Panc1 (cell line): ENCODE measurements at regions not wholly inside any gene's neighbourhood (a gene's known extent, or its start where the extent isn't known, plus 50 kb on each side); places are given as distances from the start of the nearest gene placed in this dataset.
"Not testable (repeated sequence)": the region's sequence is repeated elsewhere in the genome, so short reads cannot be mapped to it uniquely, and the experiment has no call there.

Source experiments
- ATAC-seq: fragments of 200-7000 bp; cut with Tn5 transposase; 2 replicates; pipeline ENCODE4 v1.9.1; 2020; ENCODE audit warnings: mild to moderate bottlenecking, moderate library complexity
- BruUV-seq: library from RNA; stranded (reverse); fragments of 400-500 nt; replicated peaks from 2 replicates; lab custom pipeline; 2021; lab: Mats Ljungman, UMichigan
- CTCF ChIA-PET: fragments of 300-600 bp; sonication (Branson Sonifier 250); formaldehyde crosslinking; loops from one replicate; lab custom pipeline; 2022; ENCODE audit warnings: antibody characterized with exemption; lab: Charles Lee
- POLR2A ChIA-PET: fragments of 300-600 bp; sonication (Branson Sonifier 250); formaldehyde crosslinking; loops from one replicate; lab custom pipeline; 2022; ENCODE audit warnings: antibody characterized with exemption; lab: Charles Lee
- DNase-seq: peaks from one replicate; pipeline ENCODE4 v3.0.0-alpha.2; 2010; ENCODE audit warnings: low read depth, low spot score
- H3K27ac ChIP-seq: 2 replicates; pipeline ENCODE4 v1.5.1; 2011; ENCODE audit warnings: mild to moderate bottlenecking, low read length, inconsistent platforms
- H3K27me3 ChIP-seq: fragments of 200-500 bp; sonication (Bioruptor generic); 2 replicates; pipeline ENCODE4 v1.6.0; 2014; ENCODE audit warnings: low read length, inconsistent platforms; ENCODE audit not compliant: control insufficient read depth, insufficient read depth
- H3K36me3 ChIP-seq: fragments of 200-500 bp; sonication (Bioruptor generic); 2 replicates; pipeline ENCODE4 v1.5.1; 2014; ENCODE audit warnings: inconsistent platforms, mild to moderate bottlenecking, low read length, moderate library complexity; ENCODE audit not compliant: control insufficient read depth, insufficient read depth
- H3K4me1 ChIP-seq: 2 replicates; pipeline ENCODE4 v1.5.1; 2011; ENCODE audit warnings: inconsistent platforms, mild to moderate bottlenecking, low read length, moderate library complexity; ENCODE audit not compliant: control insufficient read depth, insufficient read depth
- H3K4me3 ChIP-seq, 2 experiments: 2 replicates each; pipeline ENCODE4 v1.5.1; 2011 to 2012; ENCODE audit warnings: low read depth in 2 of 2, low read length in 2 of 2, mild to moderate bottlenecking in 2 of 2, inconsistent platforms in 1 of 2, moderate library complexity in 1 of 2
- H3K9me3 ChIP-seq: fragments of 200-500 bp; sonication (Bioruptor generic); 2 replicates; pipeline ENCODE4 v1.5.1; 2014; ENCODE audit warnings: low read depth, mild to moderate bottlenecking, inconsistent platforms, low read length, moderate library complexity; ENCODE audit not compliant: control insufficient read depth, insufficient read depth
- POLR2AphosphoS5 ChIP-seq: IDR thresholded peaks from 2 replicates; pipeline ENCODE4 v1.6.1; 2012; ENCODE audit warnings: mild to moderate bottlenecking, low read depth, low read length, moderate library complexity
- SIN3A ChIP-seq: IDR thresholded peaks from 2 replicates; pipeline ENCODE4 v1.6.1; 2012; ENCODE audit warnings: low read depth, mild to moderate bottlenecking, low read length, moderate library complexity, borderline replicate concordance; ENCODE audit not compliant: insufficient read depth
- TCF7L2 ChIP-seq: IDR thresholded peaks from 2 replicates; pipeline ENCODE4 v1.6.1; 2011; ENCODE audit warnings: mild to moderate bottlenecking, low read depth, low read length, inconsistent platforms
- in situ Hi-C: cut with HindIII; loops from 2 replicates; pipeline ENCODE4 v1.10.0; 2016; ENCODE audit warnings: low sequenced_read_pairs, low pct_unique_long_range_greater_than_20kb
- intact Hi-C: fragments of 100-400 bp; cut with micrococcal nuclease; formaldehyde crosslinking; loops from one replicate; pipeline ENCODE4 v1.10.0; 2022; ENCODE audit not compliant: unreplicated experiment
- TF ChIP-seq, protein P1 (sequence below), 2 experiments: IDR thresholded peaks; 2 replicates each; pipeline ENCODE4 v1.6.1; 2011 to 2012; ENCODE audit warnings: low read depth in 2 of 2, control low read depth in 1 of 2, low read length in 1 of 2, mild to moderate bottlenecking in 1 of 2, moderate library complexity in 1 of 2; ENCODE audit not compliant: insufficient read depth in 1 of 2
- TF ChIP-seq, protein P2 (sequence below): fragments of 450-650 bp; IDR thresholded peaks from 2 replicates; pipeline ENCODE4 v1.5.1; 2017; ENCODE audit warnings: mild to moderate bottlenecking

DNA sequence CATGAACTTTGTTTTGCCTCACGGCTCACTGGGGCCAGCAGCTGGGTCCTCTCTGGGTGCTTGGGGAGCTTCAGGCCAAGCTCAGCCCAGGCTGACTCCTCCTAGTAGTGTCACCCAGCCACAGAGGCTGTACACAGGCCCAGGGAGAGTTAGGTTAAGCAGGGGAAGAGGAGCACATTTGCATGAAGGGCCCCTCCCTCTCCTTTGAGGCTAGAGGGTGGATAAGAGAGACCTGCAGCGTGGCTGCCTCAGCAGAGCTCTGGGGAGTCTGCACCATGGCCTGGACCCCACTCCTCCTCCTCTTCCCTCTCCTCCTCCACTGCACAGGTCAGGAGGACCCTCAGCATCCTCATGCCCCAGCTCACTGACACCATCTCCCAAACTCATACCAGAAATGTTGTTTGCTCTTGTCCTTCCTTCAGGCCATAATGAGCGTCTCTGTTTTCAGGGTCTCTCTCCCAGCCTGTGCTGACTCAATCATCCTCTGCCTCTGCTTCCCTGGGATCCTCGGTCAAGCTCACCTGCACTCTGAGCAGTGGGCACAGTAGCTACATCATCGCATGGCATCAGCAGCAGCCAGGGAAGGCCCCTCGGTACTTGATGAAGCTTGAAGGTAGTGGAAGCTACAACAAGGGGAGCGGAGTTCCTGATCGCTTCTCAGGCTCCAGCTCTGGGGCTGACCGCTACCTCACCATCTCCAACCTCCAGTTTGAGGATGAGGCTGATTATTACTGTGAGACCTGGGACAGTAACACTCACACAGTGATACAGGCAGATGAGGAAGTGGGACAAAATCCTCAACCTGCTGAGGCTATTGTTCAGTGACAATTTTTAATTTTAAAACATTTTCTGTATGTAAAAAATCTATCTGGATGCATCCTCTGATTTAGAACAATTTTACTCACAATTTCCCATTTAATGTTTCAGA lies 82.4 kb upstream of the VPREB1 start:
- ChIA-PET CTCF (interaction anchor here (0.6 kb wide), 1 partner anchor 77 kb away, joined by 3 read pairs; no protein-coding TSS in a partner anchor), POLR2A (no interaction called here)
- H3K9me3 ChIP-seq = no peaks in the 10 kb centered on the region
- intact Hi-C loops = no loop called here
- no peaks in the 10 kb centered on the region for H3K36me3 ChIP-seq
- no peaks in the 10 kb centered on the region for H3K4me1 ChIP-seq
- H3K27me3 ChIP-seq = no peaks in the 10 kb centered on the region
- TF ChIP-seq, protein P1, sequence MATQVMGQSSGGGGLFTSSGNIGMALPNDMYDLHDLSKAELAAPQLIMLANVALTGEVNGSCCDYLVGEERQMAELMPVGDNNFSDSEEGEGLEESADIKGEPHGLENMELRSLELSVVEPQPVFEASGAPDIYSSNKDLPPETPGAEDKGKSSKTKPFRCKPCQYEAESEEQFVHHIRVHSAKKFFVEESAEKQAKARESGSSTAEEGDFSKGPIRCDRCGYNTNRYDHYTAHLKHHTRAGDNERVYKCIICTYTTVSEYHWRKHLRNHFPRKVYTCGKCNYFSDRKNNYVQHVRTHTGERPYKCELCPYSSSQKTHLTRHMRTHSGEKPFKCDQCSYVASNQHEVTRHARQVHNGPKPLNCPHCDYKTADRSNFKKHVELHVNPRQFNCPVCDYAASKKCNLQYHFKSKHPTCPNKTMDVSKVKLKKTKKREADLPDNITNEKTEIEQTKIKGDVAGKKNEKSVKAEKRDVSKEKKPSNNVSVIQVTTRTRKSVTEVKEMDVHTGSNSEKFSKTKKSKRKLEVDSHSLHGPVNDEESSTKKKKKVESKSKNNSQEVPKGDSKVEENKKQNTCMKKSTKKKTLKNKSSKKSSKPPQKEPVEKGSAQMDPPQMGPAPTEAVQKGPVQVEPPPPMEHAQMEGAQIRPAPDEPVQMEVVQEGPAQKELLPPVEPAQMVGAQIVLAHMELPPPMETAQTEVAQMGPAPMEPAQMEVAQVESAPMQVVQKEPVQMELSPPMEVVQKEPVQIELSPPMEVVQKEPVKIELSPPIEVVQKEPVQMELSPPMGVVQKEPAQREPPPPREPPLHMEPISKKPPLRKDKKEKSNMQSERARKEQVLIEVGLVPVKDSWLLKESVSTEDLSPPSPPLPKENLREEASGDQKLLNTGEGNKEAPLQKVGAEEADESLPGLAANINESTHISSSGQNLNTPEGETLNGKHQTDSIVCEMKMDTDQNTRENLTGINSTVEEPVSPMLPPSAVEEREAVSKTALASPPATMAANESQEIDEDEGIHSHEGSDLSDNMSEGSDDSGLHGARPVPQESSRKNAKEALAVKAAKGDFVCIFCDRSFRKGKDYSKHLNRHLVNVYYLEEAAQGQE (IDR thresholded peaks at IDR 0.05; ENCODE audit: insufficient read depth in 1 of 2, low read depth in 2 of 2, low read length in 1 of 2) = no peak
- no peak for TF ChIP-seq TCF7L2
- TF ChIP-seq, protein P2, sequence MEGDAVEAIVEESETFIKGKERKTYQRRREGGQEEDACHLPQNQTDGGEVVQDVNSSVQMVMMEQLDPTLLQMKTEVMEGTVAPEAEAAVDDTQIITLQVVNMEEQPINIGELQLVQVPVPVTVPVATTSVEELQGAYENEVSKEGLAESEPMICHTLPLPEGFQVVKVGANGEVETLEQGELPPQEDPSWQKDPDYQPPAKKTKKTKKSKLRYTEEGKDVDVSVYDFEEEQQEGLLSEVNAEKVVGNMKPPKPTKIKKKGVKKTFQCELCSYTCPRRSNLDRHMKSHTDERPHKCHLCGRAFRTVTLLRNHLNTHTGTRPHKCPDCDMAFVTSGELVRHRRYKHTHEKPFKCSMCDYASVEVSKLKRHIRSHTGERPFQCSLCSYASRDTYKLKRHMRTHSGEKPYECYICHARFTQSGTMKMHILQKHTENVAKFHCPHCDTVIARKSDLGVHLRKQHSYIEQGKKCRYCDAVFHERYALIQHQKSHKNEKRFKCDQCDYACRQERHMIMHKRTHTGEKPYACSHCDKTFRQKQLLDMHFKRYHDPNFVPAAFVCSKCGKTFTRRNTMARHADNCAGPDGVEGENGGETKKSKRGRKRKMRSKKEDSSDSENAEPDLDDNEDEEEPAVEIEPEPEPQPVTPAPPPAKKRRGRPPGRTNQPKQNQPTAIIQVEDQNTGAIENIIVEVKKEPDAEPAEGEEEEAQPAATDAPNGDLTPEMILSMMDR = no peak
- no peak for TF ChIP-seq SIN3A
- TF ChIP-seq POLR2AphosphoS5 = no peak
- no peak overlapping the region for H3K27ac ChIP-seq
- H3K4me3 ChIP-seq = no peak overlapping the region
- no peak for ATAC-seq
- DNase-seq = no peak
- no TSS peak for BruUV-seq
- in situ Hi-C loops = no loop called here

GRCh38 chr22:22160768-22161167 lies 83.8 kb upstream of the VPREB1 start:
- not testable (repeated sequence) for H3K4me1 ChIP-seq, H3K27me3 ChIP-seq

GRCh38 chr22:22159384-22159783 lies 85.2 kb upstream of the VPREB1 start:
- DNase-seq (no peak), ATAC-seq (no peak)
- no TSS peak for BruUV-seq
- ChIA-PET POLR2A (no interaction called here), CTCF (no interaction called here)
- no peaks in the 10 kb centered on the region for H3K36me3 ChIP-seq
- no peak overlapping the region for H3K27ac ChIP-seq
- TF ChIP-seq POLR2AphosphoS5 (no peak), SIN3A (no peak), TCF7L2 (no peak)
- TF ChIP-seq, protein P2 = no peak
- TF ChIP-seq, protein P1 (IDR thresholded peaks at IDR 0.05; ENCODE audit: insufficient read depth in 1 of 2, low read depth in 2 of 2, low read length in 1 of 2) = no peak
- intact Hi-C loops (no loop called here), in situ Hi-C loops (no loop called here)
- H3K9me3 ChIP-seq = no peaks in the 10 kb centered on the region
- H3K4me3 ChIP-seq = no peak overlapping the region
- H3K4me1 ChIP-seq = no peaks in the 10 kb centered on the region
- H3K27me3 ChIP-seq = no peaks in the 10 kb centered on the region

More at GRCh38 chr22:22160768-22161167, 83.8 kb upstream of the VPREB1 start:
- BruUV-seq, H3K9me3 ChIP-seq, ATAC-seq, in situ Hi-C loops, DNase-seq, H3K27ac ChIP-seq, H3K36me3 ChIP-seq, CTCF ChIA-PET, H3K4me3 ChIP-seq, POLR2A ChIA-PET, intact Hi-C loops: not testable (repeated sequence)
